HEK293T (cell line): ENCODE measurements at regions not wholly inside any gene's neighbourhood (a gene's known extent, or its start where the extent isn't known, plus 50 kb on each side); places are given as distances from the start of the nearest gene placed in this dataset.

ENCODE experiments used
- CTCF ChIA-PET: fragments of 350-600 bp; formaldehyde crosslinking; extraction: SDS; loops from one replicate; lab custom pipeline; 2021; ENCODE audit warnings: antibody characterized with exemption, inconsistent platforms; lab: Yijun Ruan, JAX
- POLR2A ChIA-PET: fragments of 350-600 bp; formaldehyde crosslinking; extraction: SDS; loops from one replicate; lab custom pipeline; 2020; ENCODE audit warnings: antibody characterized with exemption, inconsistent platforms; lab: Yijun Ruan, JAX
- DNase-seq: peaks from one replicate; pipeline ENCODE4 v3.0.0; 2012; ENCODE audit warnings: mixed read lengths; ENCODE audit errors: extremely low spot score
- ARNT ChIP-seq: fragments of 450-650 bp; IDR thresholded peaks from 2 replicates; pipeline ENCODE4 v1.6.1; 2017; ENCODE audit warnings: mild to moderate bottlenecking
- BHLHE40 ChIP-seq: fragments of 450-650 bp; IDR thresholded peaks from 2 replicates; pipeline ENCODE4 v1.6.1; 2016; ENCODE audit warnings: mild to moderate bottlenecking, moderate library complexity, borderline replicate concordance
- CTBP1 ChIP-seq: fragments of 450-650 bp; IDR thresholded peaks from 2 replicates; pipeline ENCODE4 v1.6.1; 2016; ENCODE audit warnings: borderline replicate concordance
- ELF4 ChIP-seq: fragments of 450-650 bp; IDR thresholded peaks from 2 replicates; pipeline ENCODE4 v1.6.1; 2017; ENCODE audit warnings: antibody characterized with exemption
- FOXA1 ChIP-seq: fragments of 450-650 bp; IDR thresholded peaks from 2 replicates; pipeline ENCODE4 v1.6.1; 2016; ENCODE audit warnings: mild to moderate bottlenecking
- FOXK2 ChIP-seq: fragments of 450-650 bp; IDR thresholded peaks from 2 replicates; pipeline ENCODE4 v1.6.1; 2016; ENCODE audit warnings: mild to moderate bottlenecking
- FOXM1 ChIP-seq: fragments of 450-650 bp; IDR thresholded peaks from 2 replicates; pipeline ENCODE4 v1.6.1; 2017; ENCODE audit warnings: mild to moderate bottlenecking, borderline replicate concordance
- HDGF ChIP-seq: fragments of 450-650 bp; IDR thresholded peaks from 2 replicates; pipeline ENCODE4 v1.6.1; 2017; ENCODE audit warnings: antibody characterized with exemption, borderline replicate concordance
- L3MBTL2 ChIP-seq: fragments of 450-650 bp; conservative IDR thresholded peaks from 2 replicates; pipeline ENCODE4 v1.6.1; 2016; ENCODE audit warnings: mild to moderate bottlenecking
- LEF1 ChIP-seq: fragments of 450-650 bp; IDR thresholded peaks from 2 replicates; pipeline ENCODE4 v1.6.1; 2017; ENCODE audit warnings: mild to moderate bottlenecking, borderline replicate concordance
- NFRKB ChIP-seq: fragments of 450-650 bp; IDR thresholded peaks from 2 replicates; pipeline ENCODE4 v1.6.1; 2016; ENCODE audit warnings: mild to moderate bottlenecking, moderate library complexity
- SP1 ChIP-seq: fragments of 450-650 bp; IDR thresholded peaks from 2 replicates; pipeline ENCODE4 v1.6.1; 2017
- SUZ12 ChIP-seq: fragments of 450-650 bp; IDR thresholded peaks from 2 replicates; pipeline ENCODE4 v1.6.1; 2016; ENCODE audit warnings: mild to moderate bottlenecking
- TARDBP ChIP-seq: fragments of 450-650 bp; IDR thresholded peaks from 2 replicates; pipeline ENCODE4 v1.6.1; 2016
- ZNF384 ChIP-seq: fragments of 450-650 bp; IDR thresholded peaks from 2 replicates; pipeline ENCODE4 v1.6.1; 2016
- TF ChIP-seq, protein P1 (sequence below): fragments of 450-650 bp; IDR thresholded peaks from 2 replicates; pipeline ENCODE4 v1.6.1; 2016

DNA sequence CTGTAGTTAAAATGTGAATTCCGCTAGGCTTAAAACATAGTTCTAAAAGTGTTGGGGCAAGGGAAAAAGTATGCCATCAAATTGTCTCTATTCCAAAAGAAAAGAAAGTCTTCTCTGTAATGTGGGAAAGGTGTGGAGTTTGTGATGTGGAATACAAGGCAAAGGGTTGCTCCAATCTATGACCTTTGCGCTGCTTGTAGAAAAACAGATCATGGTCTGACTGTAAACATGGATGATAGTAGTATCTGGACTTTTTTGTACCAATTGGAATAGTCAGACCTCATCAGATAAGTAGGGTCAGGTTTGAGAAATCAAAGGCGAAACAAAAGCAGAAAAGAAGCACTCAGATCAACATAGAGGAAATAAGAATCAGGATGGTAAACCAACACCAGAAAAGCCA, 372.3 kb downstream of the TFEC start:
- POLR2A ChIA-PET, result no interaction called here
- no peak for TF ChIP-seq SP1
- TF ChIP-seq ELF4, result no peak
- TF ChIP-seq HDGF, result no peak
- TF ChIP-seq, protein P1, sequence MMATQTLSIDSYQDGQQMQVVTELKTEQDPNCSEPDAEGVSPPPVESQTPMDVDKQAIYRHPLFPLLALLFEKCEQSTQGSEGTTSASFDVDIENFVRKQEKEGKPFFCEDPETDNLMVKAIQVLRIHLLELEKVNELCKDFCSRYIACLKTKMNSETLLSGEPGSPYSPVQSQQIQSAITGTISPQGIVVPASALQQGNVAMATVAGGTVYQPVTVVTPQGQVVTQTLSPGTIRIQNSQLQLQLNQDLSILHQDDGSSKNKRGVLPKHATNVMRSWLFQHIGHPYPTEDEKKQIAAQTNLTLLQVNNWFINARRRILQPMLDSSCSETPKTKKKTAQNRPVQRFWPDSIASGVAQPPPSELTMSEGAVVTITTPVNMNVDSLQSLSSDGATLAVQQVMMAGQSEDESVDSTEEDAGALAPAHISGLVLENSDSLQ, result no peak
- TF ChIP-seq SUZ12, result no peak
- no peak for TF ChIP-seq FOXA1
- no peak for TF ChIP-seq BHLHE40
- TF ChIP-seq FOXM1, result no peak
- no peak for TF ChIP-seq L3MBTL2
- no peak for TF ChIP-seq TARDBP
- CTCF ChIA-PET, result no interaction called here
- DNase-seq, result no peak

- no peak for DNase-seq
- ChIA-PET CTCF (no interaction called here), POLR2A (no interaction called here)
- no peak for TF ChIP-seq FOXK2
- TF ChIP-seq HDGF, result no peak
- TF ChIP-seq FOXA1, result no peak
- no peak for TF ChIP-seq BHLHE40
- TF ChIP-seq, protein P1, result no peak
- no peak for TF ChIP-seq ELF4
- TF ChIP-seq ZNF384, result no peak
- TF ChIP-seq FOXM1, result no peak
- TF ChIP-seq NFRKB, result no peak
- no peak for TF ChIP-seq L3MBTL2
- TF ChIP-seq ARNT, result no peak
- no peak for TF ChIP-seq LEF1
These were observed 376.0 kb downstream of the TFEC start for GRCh38 chr7:115654384-115655214.

GRCh38 chr7:115649429-115649828, 381.1 kb downstream of the TFEC start:
- no peak for DNase-seq
- ChIA-PET POLR2A (no interaction called here), CTCF (no interaction called here)
- TF ChIP-seq, protein P1, result no peak
- TF ChIP-seq ZNF384, result no peak

DNA sequence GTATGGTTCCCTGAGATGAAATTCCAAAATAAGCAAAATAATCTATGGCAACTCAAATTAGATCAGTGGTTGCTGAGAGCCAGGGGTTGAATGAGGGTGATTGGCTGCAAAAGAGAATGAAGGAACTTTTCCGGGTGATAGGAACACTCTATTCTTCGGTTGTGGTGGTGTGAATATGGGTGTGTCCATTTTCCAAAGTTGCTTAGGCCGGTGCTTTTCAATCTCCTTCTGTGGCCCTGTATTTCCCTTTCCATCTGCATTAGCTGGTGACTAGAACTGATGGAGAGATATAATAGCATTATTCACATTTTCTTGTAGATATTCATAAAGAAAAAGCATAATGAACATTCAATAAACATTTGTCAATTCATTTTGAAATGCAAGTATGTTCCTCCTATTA, 382.9 kb downstream of the TFEC start:
- CTCF ChIA-PET, result no interaction called here
- DNase-seq, result no peak
- POLR2A ChIA-PET, result no interaction called here
- TF ChIP-seq FOXK2 (no peak), BHLHE40 (no peak), LEF1 (no peak), NFRKB (no peak), SP1 (no peak), FOXM1 (no peak), ZNF384 (no peak), L3MBTL2 (no peak), ARNT (no peak), ELF4 (no peak), FOXA1 (no peak), HDGF (no peak), SUZ12 (no peak), TARDBP (no peak), CTBP1 (no peak)
- TF ChIP-seq, protein P1, result no peak

DNA sequence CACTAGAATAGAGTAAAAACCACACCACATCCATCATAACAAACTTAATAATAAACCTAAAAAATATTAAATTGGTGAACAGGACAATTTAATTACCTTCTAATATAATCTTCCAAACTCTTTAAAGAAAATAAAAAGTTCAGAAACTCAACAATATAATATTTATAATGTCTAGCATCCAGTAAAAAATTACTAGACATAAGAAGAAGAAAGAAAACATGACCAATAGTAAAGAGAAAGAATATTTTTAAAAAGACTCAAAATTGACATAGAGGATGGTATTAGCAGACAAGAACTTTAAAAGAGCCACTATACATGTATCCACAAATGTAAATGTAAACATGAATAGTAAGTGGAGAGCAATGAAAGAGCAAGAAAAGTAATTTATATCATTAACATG, 388.4 kb downstream of the TFEC start:
- ChIA-PET POLR2A (no interaction called here), CTCF (no interaction called here)
- TF ChIP-seq TARDBP, result no peak
- no peak for TF ChIP-seq FOXM1
- no peak for TF ChIP-seq SP1
- no peak for TF ChIP-seq FOXA1
- TF ChIP-seq LEF1, result no peak
- no peak for TF ChIP-seq ELF4
- TF ChIP-seq SUZ12, result no peak
- TF ChIP-seq, protein P1, result no peak
- no peak for TF ChIP-seq FOXK2
- no peak for TF ChIP-seq ARNT
- no peak for TF ChIP-seq BHLHE40
- no peak for TF ChIP-seq ZNF384
- no peak for TF ChIP-seq HDGF
- no peak for TF ChIP-seq CTBP1
- no peak for DNase-seq
